K562 (cell line): ENCODE measurements at regions not wholly inside any gene's neighbourhood (a gene's known extent, or its start where the extent isn't known, plus 50 kb on each side); places are given as distances from the start of the nearest gene placed in this dataset.

ENCODE experiments used
- POLR2A ChIP-seq: fragments of 450-650 bp; conservative IDR thresholded peaks from 2 replicates; pipeline ENCODE4 v1.6.1; 2016
- VEZF1 ChIP-seq: fragments of 200-800 bp; sonication (Bioruptor generic); IDR thresholded peaks from 2 replicates; pipeline ENCODE4 v1.6.1; 2017; ENCODE audit warnings: missing genetic modification characterization, missing compliant biosample characterization

- no peak for TF ChIP-seq VEZF1 (CRISPR knock-in tag)
- no peak for TF ChIP-seq POLR2A
Measured at GRCh38 chr6:133067960-133068359, 173.2 kb upstream of the EYA4 start.
